K562 (cell line): ENCODE measurements at regions not wholly inside any gene's neighbourhood (a gene's known extent, or its start where the extent isn't known, plus 50 kb on each side); places are given as distances from the start of the nearest gene placed in this dataset.

Experiments used
- ATAC-seq: fragments of 200-7000 bp; cut with Tn5 transposase; 3 replicates; pipeline ENCODE4 v1.9.1; 2020; ENCODE audit warnings: moderate library complexity
- BruUV-seq: library from RNA; stranded (reverse); fragments of 400-500 nt; replicated peaks from 2 replicates; lab custom pipeline; 2021; lab: Mats Ljungman, UMichigan
- CTCF ChIA-PET: fragments of 300-600 bp; formaldehyde crosslinking; extraction: SDS; loops from one replicate; lab custom pipeline; 2021; ENCODE audit warnings: low intra/inter-chr PET ratio; lab: Yijun Ruan, JAX
- POLR2A ChIA-PET: fragments of 300-600, 350-650 bp; sonication (Branson Sonifier 250); formaldehyde crosslinking; extraction: SDS; loops from one replicate; lab custom pipeline; 2021; ENCODE audit warnings: antibody characterized with exemption, inconsistent platforms; lab: Yijun Ruan, JAX
- DNase-seq, 4 experiments: peaks; one replicate each; pipeline versions ENCODE4 v3.0.0 to v3.0.0-alpha.2; 2011 to 2018; ENCODE audit warnings: low spot score in 3 of 4, mixed read lengths in 3 of 4; ENCODE audit errors: extremely low read depth in 1 of 4
- FAIRE-seq: peaks from 2 replicates; lab custom pipeline; 2011; peaks lifted over from hg19 to GRCh38; lab: Jason Lieb, UNC
- H2AFZ ChIP-seq: 2 replicates; pipeline ENCODE4 v1.6.0; 2011; ENCODE audit warnings: low read depth, low read length, control low read depth, inconsistent platforms
- H3K27ac ChIP-seq: fragments of 200-600 bp; 3 replicates; pipeline ENCODE4 v1.8.0; 2011; ENCODE audit warnings: low read depth, mild to moderate bottlenecking, control low read depth, inconsistent platforms, low read length, moderate library complexity, mixed read lengths; ENCODE audit errors: extremely low read depth
- H3K27me3 ChIP-seq, 2 experiments: fragments of 300-600 bp in 1 of 2; 2 replicates in 1 of 2; 3 replicates in 1 of 2; pipeline versions ENCODE4 v1.6.0 to v1.8.0; 2011; ENCODE audit warnings: inconsistent platforms in 2 of 2, low read length in 2 of 2, mild to moderate bottlenecking in 1 of 2, mixed read lengths in 1 of 2, moderate library complexity in 1 of 2; ENCODE audit not compliant: control insufficient read depth in 2 of 2, insufficient read depth in 2 of 2
- H3K36me3 ChIP-seq: fragments of 300-600 bp; 3 replicates; pipeline ENCODE4 v1.8.0; 2011; ENCODE audit warnings: mild to moderate bottlenecking, low read length, inconsistent platforms; ENCODE audit not compliant: control insufficient read depth, insufficient read depth
- H3K4me1 ChIP-seq, 2 experiments: fragments of 200-600 bp in 1 of 2; replicated peaks in 1 of 2; 2 replicates in 1 of 2; 3 replicates in 1 of 2; pipeline versions ENCODE4 v1.5.1 to v1.8.0; 2011; ENCODE audit warnings: inconsistent platforms in 2 of 2, low read length in 2 of 2, mild to moderate bottlenecking in 1 of 2, mixed read lengths in 1 of 2, moderate library complexity in 1 of 2; ENCODE audit not compliant: control insufficient read depth in 2 of 2, insufficient read depth in 2 of 2
- H3K4me2 ChIP-seq: 2 replicates; pipeline ENCODE4 v1.6.1; 2011; ENCODE audit warnings: low read length, control low read depth, inconsistent platforms, mixed read lengths; ENCODE audit not compliant: insufficient read depth
- H3K4me3 ChIP-seq: fragments of 200-600 bp; sonication (generic), shearing (Covaris generic); 2 replicates; pipeline ENCODE4 v1.5.1; 2016; ENCODE audit warnings: control low read depth, inconsistent platforms
- H3K79me2 ChIP-seq: fragments of 200-600 bp; 3 replicates; pipeline ENCODE4 v1.8.0; 2011; ENCODE audit warnings: low read length, inconsistent platforms; ENCODE audit not compliant: control insufficient read depth, insufficient read depth
- H3K9ac ChIP-seq, 2 experiments: 2 replicates each; pipeline versions ENCODE4 v1.6.0 to v1.6.1; 2011; ENCODE audit warnings: low read depth in 2 of 2, low read length in 2 of 2, control low read depth in 1 of 2, inconsistent platforms in 1 of 2, mild to moderate bottlenecking in 1 of 2, mixed read lengths in 1 of 2; ENCODE audit not compliant: insufficient read depth in 1 of 2
- H3K9me1 ChIP-seq: one replicate; pipeline ENCODE4 v1.6.0; 2011; ENCODE audit warnings: inconsistent platforms, mild to moderate bottlenecking, low read length, moderate library complexity; ENCODE audit not compliant: control insufficient read depth, insufficient read depth
- H3K9me3 ChIP-seq: replicated peaks from 2 replicates; pipeline ENCODE4 v1.5.1; 2011; ENCODE audit warnings: low read depth, low read length, inconsistent platforms; ENCODE audit not compliant: control insufficient read depth, insufficient read depth
- H4K20me1 ChIP-seq: replicated peaks from 2 replicates; pipeline ENCODE4 v1.6.1; 2011; ENCODE audit warnings: low read length, inconsistent platforms, mixed read lengths; ENCODE audit not compliant: control insufficient read depth, insufficient read depth
- CAMTA2 ChIP-seq: fragments of 250-450 bp; sonication (Bioruptor Pico); conservative IDR thresholded peaks from 2 replicates; pipeline ENCODE4 v1.5.1; 2022
- HDAC6 ChIP-seq: IDR thresholded peaks from 2 replicates; pipeline ENCODE4 v1.6.1; 2012; ENCODE audit warnings: low read depth, mild to moderate bottlenecking, control low read depth, inconsistent platforms, low read length, moderate library complexity
- HNRNPLL ChIP-seq: fragments of 200-400 bp; formaldehyde crosslinking; IDR thresholded peaks from 2 replicates; pipeline ENCODE4 v1.6.1; 2017; ENCODE audit warnings: low read length, low read depth, mild to moderate bottlenecking; ENCODE audit not compliant: poor library complexity, severe bottlenecking
- RFX1 ChIP-seq: fragments of 450-650 bp; IDR thresholded peaks from 2 replicates; pipeline ENCODE4 v1.6.1; 2016; ENCODE audit warnings: mild to moderate bottlenecking, moderate library complexity
- YBX1 ChIP-seq: fragments of 450-650 bp; IDR thresholded peaks from 2 replicates; pipeline ENCODE4 v1.7.1; 2016; ENCODE audit warnings: mild to moderate bottlenecking
- ZNF146 ChIP-seq: IDR thresholded peaks from one replicate; pipeline ENCODE4 v1.6.1; 2018; ENCODE audit warnings: missing compliant biosample characterization; ENCODE audit not compliant: unreplicated experiment
- ZNF324 ChIP-seq: fragments of 250-450 bp; sonication (Bioruptor Pico); IDR thresholded peaks from 2 replicates; pipeline ENCODE4 v1.4.0; 2020; ENCODE audit warnings: mild to moderate bottlenecking
- ZNF699 ChIP-seq: fragments of 250-450 bp; sonication (Bioruptor Pico); IDR thresholded peaks from 2 replicates; pipeline ENCODE4 v1.8.0; 2021; ENCODE audit warnings: mild to moderate bottlenecking, moderate library complexity; ENCODE audit not compliant: insufficient replicate concordance
- WGBS: fragments of 100-300 bp; shearing (Covaris generic); methylation state at CpG from one replicate; pipeline ENCODE4 v1.1.6; 2016; ENCODE audit warnings: low coverage, mixed read lengths; ENCODE audit not compliant: insufficient coverage; ENCODE audit errors: missing lambda C conversion rate; 5-methylcytosine and 5-hydroxymethylcytosine counted together
- in situ Hi-C: fragments of 300-500 bp; cut with MboI; formaldehyde crosslinking; loops from 4 replicates; pipeline ENCODE4 v1.15.0; 2018; ENCODE audit warnings: inconsistent platforms, mixed read lengths
- intact Hi-C: fragments of 100-400 bp; cut with micrococcal nuclease; formaldehyde crosslinking; loops from 2 replicates; pipeline ENCODE4 v1.14.2; 2022
- TF ChIP-seq, protein P1 (sequence below): fragments of 450-650 bp; IDR thresholded peaks from 2 replicates; pipeline ENCODE4 v1.6.1; 2016; ENCODE audit warnings: low read depth, mild to moderate bottlenecking, moderate library complexity
- TF ChIP-seq, protein P2 (sequence below): fragments of 450-650 bp; formaldehyde crosslinking; IDR thresholded peaks from 2 replicates; pipeline ENCODE4 v1.4.0; 2022; ENCODE audit warnings: mild to moderate bottlenecking, moderate library complexity
- TF ChIP-seq, protein P3 (sequence below): IDR thresholded peaks from 2 replicates; pipeline ENCODE4 v1.6.1; 2016; ENCODE audit warnings: missing genetic modification characterization, missing compliant biosample characterization
- TF ChIP-seq, protein P4 (sequence below): fragments of 250-450 bp; sonication (Bioruptor Pico); IDR thresholded peaks from 2 replicates; pipeline ENCODE4 v1.4.0; 2020; ENCODE audit warnings: mild to moderate bottlenecking, moderate library complexity
- TF ChIP-seq, protein P5 (sequence below): sonication (generic); formaldehyde crosslinking; IDR thresholded peaks from 2 replicates; pipeline ENCODE4 v1.8.0; 2022; ENCODE audit warnings: missing genetic modification reagents, mild to moderate bottlenecking, borderline replicate concordance

DNA sequence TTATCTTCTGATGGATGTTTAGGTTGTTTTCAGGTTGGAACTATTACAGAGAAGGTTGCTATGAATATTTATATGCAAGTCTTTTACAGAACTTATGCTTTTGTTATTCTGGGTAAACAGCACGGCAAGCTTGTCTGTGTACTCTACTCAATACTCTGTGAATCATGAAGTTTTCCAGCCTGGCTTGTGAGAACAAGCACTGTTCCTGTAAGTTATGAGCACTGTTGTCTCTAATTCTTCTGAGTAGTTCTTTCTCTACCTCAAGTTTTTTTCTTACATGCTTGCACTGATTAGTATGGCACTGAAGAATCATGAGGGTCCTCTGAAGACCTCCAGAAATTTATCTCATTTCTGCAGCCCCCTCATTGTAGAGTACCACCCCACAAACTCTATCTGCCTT is 496.9 kb downstream of the KCTD12 start (continued):
- TF ChIP-seq, protein P1, sequence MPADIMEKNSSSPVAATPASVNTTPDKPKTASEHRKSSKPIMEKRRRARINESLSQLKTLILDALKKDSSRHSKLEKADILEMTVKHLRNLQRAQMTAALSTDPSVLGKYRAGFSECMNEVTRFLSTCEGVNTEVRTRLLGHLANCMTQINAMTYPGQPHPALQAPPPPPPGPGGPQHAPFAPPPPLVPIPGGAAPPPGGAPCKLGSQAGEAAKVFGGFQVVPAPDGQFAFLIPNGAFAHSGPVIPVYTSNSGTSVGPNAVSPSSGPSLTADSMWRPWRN = no peak
- no peak for TF ChIP-seq YBX1
- TF ChIP-seq, all 486 proteins: peak for 0

DNA sequence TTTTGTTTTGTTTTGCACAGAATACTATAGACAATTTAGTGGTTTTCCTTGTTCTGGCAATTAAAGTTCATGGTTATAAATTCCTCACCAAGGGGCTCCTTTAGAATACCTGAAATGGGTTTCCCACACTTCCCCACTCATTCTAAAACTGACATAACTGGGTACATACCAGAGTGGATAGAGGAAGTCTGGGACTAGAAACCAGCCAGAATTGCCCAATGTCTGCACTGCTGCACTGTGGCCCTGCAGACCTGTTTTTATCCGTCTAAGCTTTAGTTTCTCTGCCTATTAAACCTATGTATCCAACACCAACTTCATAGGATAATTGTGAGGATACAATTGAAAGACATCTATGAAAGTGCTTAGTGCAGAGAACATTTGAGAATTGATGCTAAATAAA is 498.6 kb downstream of the KCTD12 start:
- WGBS = 0% methylated on average over 1 of the region's 1 CpG
- no TSS peak for BruUV-seq
- POLR2A ChIA-PET = no interaction called here

More for the DNA sequence above, 498.6 kb downstream of the KCTD12 start:
- no peaks in the 10 kb centered on the region for H4K20me1 ChIP-seq
- intact Hi-C loops (no loop called here), in situ Hi-C loops (no loop called here)
- DNase-seq (no peak), ATAC-seq (no peak), FAIRE-seq (no peak)
- H3K4me3 ChIP-seq = no peak overlapping the region
- H2AFZ ChIP-seq = no peak overlapping the region
- no peak overlapping the region for H3K4me2 ChIP-seq
- no peaks in the 10 kb centered on the region for H3K9me3 ChIP-seq
- H3K9me1 ChIP-seq = no peaks in the 10 kb centered on the region
- no peak for TF ChIP-seq RFX1
- TF ChIP-seq CAMTA2 (CRISPR knock-in tag) = no peak
- TF ChIP-seq HNRNPLL = no peak
- TF ChIP-seq, protein P2, sequence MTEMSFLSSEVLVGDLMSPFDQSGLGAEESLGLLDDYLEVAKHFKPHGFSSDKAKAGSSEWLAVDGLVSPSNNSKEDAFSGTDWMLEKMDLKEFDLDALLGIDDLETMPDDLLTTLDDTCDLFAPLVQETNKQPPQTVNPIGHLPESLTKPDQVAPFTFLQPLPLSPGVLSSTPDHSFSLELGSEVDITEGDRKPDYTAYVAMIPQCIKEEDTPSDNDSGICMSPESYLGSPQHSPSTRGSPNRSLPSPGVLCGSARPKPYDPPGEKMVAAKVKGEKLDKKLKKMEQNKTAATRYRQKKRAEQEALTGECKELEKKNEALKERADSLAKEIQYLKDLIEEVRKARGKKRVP = no peak
- no peak for TF ChIP-seq ZNF146
- TF ChIP-seq, protein P3, sequence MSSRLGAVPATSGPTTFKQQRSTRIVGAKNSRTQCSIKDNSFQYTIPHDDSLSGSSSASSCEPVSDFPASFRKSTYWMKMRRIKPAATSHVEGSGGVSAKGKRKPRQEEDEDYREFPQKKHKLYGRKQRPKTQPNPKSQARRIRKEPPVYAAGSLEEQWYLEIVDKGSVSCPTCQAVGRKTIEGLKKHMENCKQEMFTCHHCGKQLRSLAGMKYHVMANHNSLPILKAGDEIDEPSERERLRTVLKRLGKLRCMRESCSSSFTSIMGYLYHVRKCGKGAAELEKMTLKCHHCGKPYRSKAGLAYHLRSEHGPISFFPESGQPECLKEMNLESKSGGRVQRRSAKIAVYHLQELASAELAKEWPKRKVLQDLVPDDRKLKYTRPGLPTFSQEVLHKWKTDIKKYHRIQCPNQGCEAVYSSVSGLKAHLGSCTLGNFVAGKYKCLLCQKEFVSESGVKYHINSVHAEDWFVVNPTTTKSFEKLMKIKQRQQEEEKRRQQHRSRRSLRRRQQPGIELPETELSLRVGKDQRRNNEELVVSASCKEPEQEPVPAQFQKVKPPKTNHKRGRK (tag) = no peak
- TF ChIP-seq, protein P4, sequence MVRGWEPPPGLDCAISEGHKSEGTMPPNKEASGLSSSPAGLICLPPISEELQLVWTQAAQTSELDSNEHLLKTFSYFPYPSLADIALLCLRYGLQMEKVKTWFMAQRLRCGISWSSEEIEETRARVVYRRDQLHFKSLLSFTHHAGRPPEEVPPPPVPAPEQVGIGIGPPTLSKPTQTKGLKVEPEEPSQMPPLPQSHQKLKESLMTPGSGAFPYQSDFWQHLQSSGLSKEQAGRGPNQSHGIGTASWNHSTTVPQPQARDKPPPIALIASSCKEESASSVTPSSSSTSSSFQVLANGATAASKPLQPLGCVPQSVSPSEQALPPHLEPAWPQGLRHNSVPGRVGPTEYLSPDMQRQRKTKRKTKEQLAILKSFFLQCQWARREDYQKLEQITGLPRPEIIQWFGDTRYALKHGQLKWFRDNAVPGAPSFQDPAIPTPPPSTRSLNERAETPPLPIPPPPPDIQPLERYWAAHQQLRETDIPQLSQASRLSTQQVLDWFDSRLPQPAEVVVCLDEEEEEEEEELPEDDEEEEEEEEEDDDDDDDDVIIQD (CRISPR knock-in tag) = no peak
- TF ChIP-seq HDAC6 = no peak
- TF ChIP-seq, protein P5, sequence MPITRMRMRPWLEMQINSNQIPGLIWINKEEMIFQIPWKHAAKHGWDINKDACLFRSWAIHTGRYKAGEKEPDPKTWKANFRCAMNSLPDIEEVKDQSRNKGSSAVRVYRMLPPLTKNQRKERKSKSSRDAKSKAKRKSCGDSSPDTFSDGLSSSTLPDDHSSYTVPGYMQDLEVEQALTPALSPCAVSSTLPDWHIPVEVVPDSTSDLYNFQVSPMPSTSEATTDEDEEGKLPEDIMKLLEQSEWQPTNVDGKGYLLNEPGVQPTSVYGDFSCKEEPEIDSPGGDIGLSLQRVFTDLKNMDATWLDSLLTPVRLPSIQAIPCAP (CRISPR knock-in tag) = no peak
- no peak for TF ChIP-seq ZNF324
- TF ChIP-seq ZNF699 (CRISPR knock-in tag) = no peak
- no peaks in the 10 kb centered on the region for H3K36me3 ChIP-seq
- no peak overlapping the region for H3K9ac ChIP-seq
- H3K79me2 ChIP-seq = no peaks in the 10 kb centered on the region
- no peak overlapping the region for H3K27ac ChIP-seq
- H3K27me3 ChIP-seq = no peaks in the 10 kb centered on the region
- no peaks in the 10 kb centered on the region for H3K4me1 ChIP-seq
- CTCF ChIA-PET = no interaction called here
